ENCODE measurements at regions not wholly inside any gene's neighbourhood (a gene's known extent, or its start where the extent isn't known, plus 50 kb on each side); places are given as distances from the start of the nearest gene placed in this dataset.

- H3K4me1 ChIP-seq (ENCODE audit: insufficient read depth), result no peaks in the 10 kb centered on the region
- H3K36me3 ChIP-seq (ENCODE audit: insufficient read depth), result no peaks in the 10 kb centered on the region
- no peaks in the 10 kb centered on the region; the same call in 2 of the 3 replicates for H3K36me3 Mint-ChIP-seq (ENCODE audit: low read depth)
- no peak overlapping the region for H3K4me2 ChIP-seq
- ATAC-seq, result no peak
- H3K9me3 Mint-ChIP-seq, result no peaks in the 10 kb centered on the region; the same call in 2 of the 3 replicates
- H4K20me1 ChIP-seq (replicated peaks; ENCODE audit: insufficient read depth), result no peaks in the 10 kb centered on the region
- H3K79me2 ChIP-seq (replicated peaks; ENCODE audit: insufficient read depth), result no peaks in the 10 kb centered on the region
- TF ChIP-seq CTCF (conservative IDR thresholded peaks at IDR 0.05; ENCODE audit: low read depth in 2 of 2) (no peak), NANOG (IDR thresholded peaks at IDR 0.05; ENCODE audit: borderline replicate concordance) (no peak)
- no peaks in the 10 kb centered on the region for H3K9me2 ChIP-seq (ENCODE audit: insufficient read depth)
- peaks cover 6% of the 10 kb centered on the region for H3K27me3 Mint-ChIP-seq (ENCODE audit: insufficient read depth, low read depth, poor library complexity)
- no peak overlapping the region for H3K4me3 Mint-ChIP-seq
- no peak overlapping the region for H3K27ac ChIP-seq (ENCODE audit: low read depth)
- DNase-seq (ENCODE audit: low spot score), result no peak
- no peaks in the 10 kb centered on the region for H3K27me3 ChIP-seq (ENCODE audit: insufficient read depth)
- no peak overlapping the region for H3K4me3 ChIP-seq
- H3K27ac Mint-ChIP-seq, result no peak overlapping the region
- no peaks in the 10 kb centered on the region; the same call in 2 of the 3 replicates for H3K4me1 Mint-ChIP-seq
- H2AFZ ChIP-seq, result no peak overlapping the region
- H3F3A ChIP-seq (replicated peaks; ENCODE audit: low read depth), result no peaks in the 10 kb centered on the region
Measured at GRCh38 chr7:98761225-98761624, 108.6 kb downstream of the TMEM130 start.

GRCh38 chr7:98762620-98763019 lies 107.2 kb downstream of the TMEM130 start:
- Mint-ChIP-seq H3K36me3 (ENCODE audit: low read depth) (no peaks in the 10 kb centered on the region; the same call in 2 of the 3 replicates), H3K27me3 (ENCODE audit: insufficient read depth, low read depth, poor library complexity) (peaks cover 9% of the 10 kb centered on the region), H3K27ac (no peak overlapping the region), H3K9me3 (no peaks in the 10 kb centered on the region; the same call in 2 of the 3 replicates), H3K4me1 (no peaks in the 10 kb centered on the region; the same call in 2 of the 3 replicates), H3K4me3 (no peak overlapping the region)
- ATAC-seq (no peak), DNase-seq (ENCODE audit: low spot score) (no peak)
- Histone ChIP-seq H3K4me3 (no peak overlapping the region), H2AFZ (no peak overlapping the region), H4K20me1 (replicated peaks; ENCODE audit: insufficient read depth) (no peaks in the 10 kb centered on the region), H3K4me2 (no peak overlapping the region), H3F3A (replicated peaks; ENCODE audit: low read depth) (no peaks in the 10 kb centered on the region), H3K36me3 (ENCODE audit: insufficient read depth) (no peaks in the 10 kb centered on the region), H3K27me3 (ENCODE audit: insufficient read depth) (no peaks in the 10 kb centered on the region), H3K4me1 (ENCODE audit: insufficient read depth) (no peaks in the 10 kb centered on the region), H3K79me2 (replicated peaks; ENCODE audit: insufficient read depth) (no peaks in the 10 kb centered on the region), H3K27ac (ENCODE audit: low read depth) (no peak overlapping the region), H3K9me2 (ENCODE audit: insufficient read depth) (no peaks in the 10 kb centered on the region)
- no peak for TF ChIP-seq NANOG (IDR thresholded peaks at IDR 0.05; ENCODE audit: borderline replicate concordance)
- TF ChIP-seq STAT1 (IDR thresholded peaks at IDR 0.05; ENCODE audit: unreplicated experiment), result no peak
- TF ChIP-seq ZNF114 (CRISPR knock-in tag; IDR thresholded peaks at IDR 0.05), result no peak

DNA sequence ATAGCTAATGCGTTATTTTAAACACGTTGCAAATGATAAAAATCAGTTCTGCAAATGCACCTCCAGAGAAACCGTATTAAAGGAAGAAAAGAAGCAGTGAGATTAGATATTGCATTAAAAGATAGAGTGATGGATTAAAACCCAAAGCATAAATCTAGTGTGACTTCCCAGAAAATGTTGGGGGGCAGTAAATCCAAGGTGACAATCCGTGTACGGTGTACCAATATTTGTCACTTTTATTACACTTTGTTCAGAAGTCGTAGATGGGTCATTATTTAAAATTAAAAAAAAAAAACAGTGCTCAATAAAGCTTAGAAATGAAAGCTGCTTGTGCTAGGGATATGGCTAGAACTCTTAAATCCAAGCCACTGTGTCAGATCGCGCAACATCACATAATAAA lies 106.4 kb downstream of the TMEM130 start:
- H3K27me3 ChIP-seq (ENCODE audit: insufficient read depth), result no peaks in the 10 kb centered on the region
- no peaks in the 10 kb centered on the region for H3K4me1 ChIP-seq (ENCODE audit: insufficient read depth)
- Mint-ChIP-seq H3K36me3 (ENCODE audit: low read depth) (no peaks in the 10 kb centered on the region; the same call in 2 of the 3 replicates), H3K4me1 (no peaks in the 10 kb centered on the region; the same call in 2 of the 3 replicates), H3K9me3 (no peaks in the 10 kb centered on the region), H3K4me3 (no peak overlapping the region), H3K27me3 (ENCODE audit: insufficient read depth, low read depth, poor library complexity) (peaks cover 9% of the 10 kb centered on the region), H3K27ac (no peak overlapping the region)
- no peak overlapping the region for H3K27ac ChIP-seq (ENCODE audit: low read depth)
- H4K20me1 ChIP-seq (replicated peaks; ENCODE audit: insufficient read depth), result no peaks in the 10 kb centered on the region
- H3K9me2 ChIP-seq (ENCODE audit: insufficient read depth), result no peaks in the 10 kb centered on the region
- no peaks in the 10 kb centered on the region for H3K79me2 ChIP-seq (replicated peaks; ENCODE audit: insufficient read depth)
- H2AFZ ChIP-seq, result no peak overlapping the region
- ATAC-seq (no peak), DNase-seq (ENCODE audit: low spot score) (no peak)
- no peak overlapping the region for H3K4me2 ChIP-seq
- no peaks in the 10 kb centered on the region for H3F3A ChIP-seq (replicated peaks; ENCODE audit: low read depth)
- H3K4me3 ChIP-seq, result no peak overlapping the region
- no peaks in the 10 kb centered on the region for H3K36me3 ChIP-seq (ENCODE audit: insufficient read depth)
- no peak for TF ChIP-seq NANOG (IDR thresholded peaks at IDR 0.05; ENCODE audit: borderline replicate concordance)
- TF ChIP-seq, protein P1, sequence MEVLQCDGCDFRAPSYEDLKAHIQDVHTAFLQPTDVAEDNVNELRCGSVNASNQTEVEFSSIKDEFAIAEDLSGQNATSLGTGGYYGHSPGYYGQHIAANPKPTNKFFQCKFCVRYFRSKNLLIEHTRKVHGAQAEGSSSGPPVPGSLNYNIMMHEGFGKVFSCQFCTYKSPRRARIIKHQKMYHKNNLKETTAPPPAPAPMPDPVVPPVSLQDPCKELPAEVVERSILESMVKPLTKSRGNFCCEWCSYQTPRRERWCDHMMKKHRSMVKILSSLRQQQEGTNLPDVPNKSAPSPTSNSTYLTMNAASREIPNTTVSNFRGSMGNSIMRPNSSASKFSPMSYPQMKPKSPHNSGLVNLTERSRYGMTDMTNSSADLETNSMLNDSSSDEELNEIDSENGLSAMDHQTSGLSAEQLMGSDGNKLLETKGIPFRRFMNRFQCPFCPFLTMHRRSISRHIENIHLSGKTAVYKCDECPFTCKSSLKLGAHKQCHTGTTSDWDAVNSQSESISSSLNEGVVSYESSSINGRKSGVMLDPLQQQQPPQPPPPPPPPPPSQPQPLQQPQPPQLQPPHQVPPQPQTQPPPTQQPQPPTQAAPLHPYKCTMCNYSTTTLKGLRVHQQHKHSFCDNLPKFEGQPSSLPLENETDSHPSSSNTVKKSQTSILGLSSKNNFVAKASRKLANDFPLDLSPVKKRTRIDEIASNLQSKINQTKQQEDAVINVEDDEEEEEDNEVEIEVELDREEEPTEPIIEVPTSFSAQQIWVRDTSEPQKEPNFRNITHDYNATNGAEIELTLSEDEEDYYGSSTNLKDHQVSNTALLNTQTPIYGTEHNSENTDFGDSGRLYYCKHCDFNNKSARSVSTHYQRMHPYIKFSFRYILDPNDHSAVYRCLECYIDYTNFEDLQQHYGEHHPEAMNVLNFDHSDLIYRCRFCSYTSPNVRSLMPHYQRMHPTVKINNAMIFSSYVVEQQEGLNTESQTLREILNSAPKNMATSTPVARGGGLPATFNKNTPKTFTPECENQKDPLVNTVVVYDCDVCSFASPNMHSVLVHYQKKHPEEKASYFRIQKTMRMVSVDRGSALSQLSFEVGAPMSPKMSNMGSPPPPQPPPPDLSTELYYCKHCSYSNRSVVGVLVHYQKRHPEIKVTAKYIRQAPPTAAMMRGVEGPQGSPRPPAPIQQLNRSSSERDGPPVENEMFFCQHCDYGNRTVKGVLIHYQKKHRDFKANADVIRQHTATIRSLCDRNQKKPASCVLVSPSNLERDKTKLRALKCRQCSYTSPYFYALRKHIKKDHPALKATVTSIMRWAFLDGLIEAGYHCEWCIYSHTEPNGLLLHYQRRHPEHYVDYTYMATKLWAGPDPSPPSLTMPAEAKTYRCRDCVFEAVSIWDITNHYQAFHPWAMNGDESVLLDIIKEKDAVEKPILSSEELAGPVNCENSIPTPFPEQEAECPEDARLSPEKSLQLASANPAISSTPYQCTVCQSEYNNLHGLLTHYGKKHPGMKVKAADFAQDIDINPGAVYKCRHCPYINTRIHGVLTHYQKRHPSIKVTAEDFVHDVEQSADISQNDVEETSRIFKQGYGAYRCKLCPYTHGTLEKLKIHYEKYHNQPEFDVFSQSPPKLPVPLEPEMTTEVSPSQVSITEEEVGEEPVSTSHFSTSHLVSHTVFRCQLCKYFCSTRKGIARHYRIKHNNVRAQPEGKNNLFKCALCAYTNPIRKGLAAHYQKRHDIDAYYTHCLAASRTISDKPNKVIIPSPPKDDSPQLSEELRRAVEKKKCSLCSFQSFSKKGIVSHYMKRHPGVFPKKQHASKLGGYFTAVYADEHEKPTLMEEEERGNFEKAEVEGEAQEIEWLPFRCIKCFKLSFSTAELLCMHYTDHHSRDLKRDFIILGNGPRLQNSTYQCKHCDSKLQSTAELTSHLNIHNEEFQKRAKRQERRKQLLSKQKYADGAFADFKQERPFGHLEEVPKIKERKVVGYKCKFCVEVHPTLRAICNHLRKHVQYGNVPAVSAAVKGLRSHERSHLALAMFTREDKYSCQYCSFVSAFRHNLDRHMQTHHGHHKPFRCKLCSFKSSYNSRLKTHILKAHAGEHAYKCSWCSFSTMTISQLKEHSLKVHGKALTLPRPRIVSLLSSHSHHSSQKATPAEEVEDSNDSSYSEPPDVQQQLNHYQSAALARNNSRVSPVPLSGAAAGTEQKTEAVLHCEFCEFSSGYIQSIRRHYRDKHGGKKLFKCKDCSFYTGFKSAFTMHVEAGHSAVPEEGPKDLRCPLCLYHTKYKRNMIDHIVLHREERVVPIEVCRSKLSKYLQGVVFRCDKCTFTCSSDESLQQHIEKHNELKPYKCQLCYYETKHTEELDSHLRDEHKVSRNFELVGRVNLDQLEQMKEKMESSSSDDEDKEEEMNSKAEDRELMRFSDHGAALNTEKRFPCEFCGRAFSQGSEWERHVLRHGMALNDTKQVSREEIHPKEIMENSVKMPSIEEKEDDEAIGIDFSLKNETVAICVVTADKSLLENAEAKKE (CRISPR knock-in tag; IDR thresholded peaks at IDR 0.05), result no peak
- TF ChIP-seq, protein P2, sequence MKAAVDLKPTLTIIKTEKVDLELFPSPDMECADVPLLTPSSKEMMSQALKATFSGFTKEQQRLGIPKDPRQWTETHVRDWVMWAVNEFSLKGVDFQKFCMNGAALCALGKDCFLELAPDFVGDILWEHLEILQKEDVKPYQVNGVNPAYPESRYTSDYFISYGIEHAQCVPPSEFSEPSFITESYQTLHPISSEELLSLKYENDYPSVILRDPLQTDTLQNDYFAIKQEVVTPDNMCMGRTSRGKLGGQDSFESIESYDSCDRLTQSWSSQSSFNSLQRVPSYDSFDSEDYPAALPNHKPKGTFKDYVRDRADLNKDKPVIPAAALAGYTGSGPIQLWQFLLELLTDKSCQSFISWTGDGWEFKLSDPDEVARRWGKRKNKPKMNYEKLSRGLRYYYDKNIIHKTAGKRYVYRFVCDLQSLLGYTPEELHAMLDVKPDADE (IDR thresholded peaks at IDR 0.05), result no peak
- no peak for TF ChIP-seq ZNF331 (CRISPR knock-in tag; IDR thresholded peaks at IDR 0.05; ENCODE audit: low read depth)
- no peak for TF ChIP-seq EZH2 (IDR thresholded peaks at IDR 0.05; ENCODE audit: low read depth, unreplicated experiment)
- no peak for TF ChIP-seq STAT1 (IDR thresholded peaks at IDR 0.05; ENCODE audit: unreplicated experiment)
